Epithelial cell of proximal tubule (primary cell): ENCODE measurements at regions not wholly inside any gene's neighbourhood (a gene's known extent, or its start where the extent isn't known, plus 50 kb on each side); places are given as distances from the start of the nearest gene placed in this dataset.

ENCODE experiments used
- DNase-seq: peaks from one replicate; pipeline ENCODE4 v3.0.0-alpha.2; 2011; ENCODE audit warnings: low read depth
- H3K4me3 ChIP-seq: 2 replicates; pipeline ENCODE4 v1.5.1; 2011; ENCODE audit warnings: low read depth, mild to moderate bottlenecking, low read length
- TF ChIP-seq, protein P1 (sequence below): conservative IDR thresholded peaks from 2 replicates; pipeline ENCODE4 v1.5.1; 2012; ENCODE audit warnings: low read depth, mild to moderate bottlenecking, low read length

DNA sequence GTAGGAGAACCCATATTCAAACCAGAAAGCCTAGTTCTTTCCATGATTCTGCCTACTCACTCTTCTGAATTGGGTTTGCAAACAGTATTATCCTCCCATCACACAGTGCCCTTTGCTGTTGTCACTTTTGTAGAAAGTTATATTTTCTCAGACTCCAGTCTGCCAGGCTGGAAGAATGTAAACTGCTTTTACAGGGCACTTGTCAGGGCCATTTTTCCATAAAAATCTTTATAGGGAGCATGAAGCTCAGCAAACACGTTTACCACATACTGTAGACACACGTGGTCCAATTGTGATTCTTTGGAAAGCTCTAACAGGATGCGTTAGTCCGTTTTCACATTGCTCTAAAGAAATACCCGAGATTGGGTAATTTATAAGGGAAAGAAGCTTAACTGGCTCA lies 204.0 kb downstream of the KCNN2 start:
- no peak overlapping the region for H3K4me3 ChIP-seq
- DNase-seq, result no peak
- TF ChIP-seq, protein P1, sequence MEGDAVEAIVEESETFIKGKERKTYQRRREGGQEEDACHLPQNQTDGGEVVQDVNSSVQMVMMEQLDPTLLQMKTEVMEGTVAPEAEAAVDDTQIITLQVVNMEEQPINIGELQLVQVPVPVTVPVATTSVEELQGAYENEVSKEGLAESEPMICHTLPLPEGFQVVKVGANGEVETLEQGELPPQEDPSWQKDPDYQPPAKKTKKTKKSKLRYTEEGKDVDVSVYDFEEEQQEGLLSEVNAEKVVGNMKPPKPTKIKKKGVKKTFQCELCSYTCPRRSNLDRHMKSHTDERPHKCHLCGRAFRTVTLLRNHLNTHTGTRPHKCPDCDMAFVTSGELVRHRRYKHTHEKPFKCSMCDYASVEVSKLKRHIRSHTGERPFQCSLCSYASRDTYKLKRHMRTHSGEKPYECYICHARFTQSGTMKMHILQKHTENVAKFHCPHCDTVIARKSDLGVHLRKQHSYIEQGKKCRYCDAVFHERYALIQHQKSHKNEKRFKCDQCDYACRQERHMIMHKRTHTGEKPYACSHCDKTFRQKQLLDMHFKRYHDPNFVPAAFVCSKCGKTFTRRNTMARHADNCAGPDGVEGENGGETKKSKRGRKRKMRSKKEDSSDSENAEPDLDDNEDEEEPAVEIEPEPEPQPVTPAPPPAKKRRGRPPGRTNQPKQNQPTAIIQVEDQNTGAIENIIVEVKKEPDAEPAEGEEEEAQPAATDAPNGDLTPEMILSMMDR, result no peak

DNA sequence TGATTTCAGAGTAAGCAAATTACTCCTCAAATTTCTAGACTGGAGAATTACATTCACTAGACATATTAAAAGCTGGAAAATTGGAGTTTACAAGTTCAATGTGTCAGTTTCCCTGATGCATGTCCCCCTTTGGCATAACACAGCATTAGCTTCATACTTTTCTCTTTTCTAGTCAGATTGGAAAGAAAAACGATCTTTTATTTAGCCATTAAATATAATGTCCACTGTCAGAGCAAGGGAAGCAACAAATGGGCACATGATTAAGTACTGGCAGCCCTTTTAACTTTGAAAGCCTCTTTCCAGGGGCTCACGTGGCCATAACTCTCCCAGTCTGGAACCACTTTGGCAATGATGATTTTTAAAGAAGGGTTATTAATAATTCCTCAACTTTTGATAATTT lies 203.3 kb downstream of the KCNN2 start:
- DNase-seq, result no peak
- no peak overlapping the region for H3K4me3 ChIP-seq
- TF ChIP-seq, protein P1, result no peak

DNA sequence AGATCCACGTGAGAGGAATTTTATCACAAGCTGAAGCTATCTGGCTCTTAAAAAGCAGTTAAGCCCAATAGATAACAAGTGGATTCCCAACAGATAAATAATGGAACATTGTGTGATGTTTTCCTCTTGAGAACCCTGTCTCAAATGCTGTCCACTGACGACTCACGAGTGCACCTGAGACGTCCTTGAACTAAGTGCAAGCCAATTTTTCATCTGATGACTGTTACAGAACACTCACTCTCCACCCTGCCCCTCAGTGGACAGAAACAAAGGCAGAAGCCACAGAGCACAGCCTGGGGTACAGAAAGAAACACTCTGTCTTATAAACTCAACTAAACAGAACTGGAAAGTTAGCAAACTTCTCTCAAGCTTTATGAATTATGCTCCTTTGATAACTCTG lies 199.5 kb downstream of the KCNN2 start:
- TF ChIP-seq, protein P1, result no peak
- no peak overlapping the region for H3K4me3 ChIP-seq
- DNase-seq, result no peak
